ENCODE measurements at regions not wholly inside any gene's neighbourhood (a gene's known extent, or its start where the extent isn't known, plus 50 kb on each side); places are given as distances from the start of the nearest gene placed in this dataset.

GRCh38 chr4:74531963-74532794 is 87.2 kb downstream of the AREG start:
- TF ChIP-seq CTCF (IDR thresholded peaks at IDR 0.05), result peak in 2 of 3 donors; percentile 58 to 59
- no peak for TF ChIP-seq POLR2A (IDR thresholded peaks at IDR 0.05)
- TF ChIP-seq POLR2AphosphoS5 (IDR thresholded peaks at IDR 0.05), result no peak

Measured in breast epithelium (tissue), 3 donors.